ENCODE measurements at regions not wholly inside any gene's neighbourhood (a gene's known extent, or its start where the extent isn't known, plus 50 kb on each side); places are given as distances from the start of the nearest gene placed in this dataset.

GRCh38 chrX:25503826-25504225 is 488.1 kb upstream of the ARX start:
- TF ChIP-seq, protein P1, sequence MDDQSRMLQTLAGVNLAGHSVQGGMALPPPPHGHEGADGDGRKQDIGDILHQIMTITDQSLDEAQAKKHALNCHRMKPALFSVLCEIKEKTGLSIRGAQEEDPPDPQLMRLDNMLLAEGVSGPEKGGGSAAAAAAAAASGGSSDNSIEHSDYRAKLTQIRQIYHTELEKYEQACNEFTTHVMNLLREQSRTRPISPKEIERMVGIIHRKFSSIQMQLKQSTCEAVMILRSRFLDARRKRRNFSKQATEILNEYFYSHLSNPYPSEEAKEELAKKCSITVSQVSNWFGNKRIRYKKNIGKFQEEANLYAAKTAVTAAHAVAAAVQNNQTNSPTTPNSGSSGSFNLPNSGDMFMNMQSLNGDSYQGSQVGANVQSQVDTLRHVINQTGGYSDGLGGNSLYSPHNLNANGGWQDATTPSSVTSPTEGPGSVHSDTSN (IDR thresholded peaks at IDR 0.05), result no peak
- TF ChIP-seq CTCF (IDR thresholded peaks at IDR 0.05), result no peak
- TF ChIP-seq KDM5A (IDR thresholded peaks at IDR 0.05), result no peak
- TF ChIP-seq HOXB5 (CRISPR knock-in tag; IDR thresholded peaks at IDR 0.05), result no peak
- no peak for TF ChIP-seq POLR2A (IDR thresholded peaks at IDR 0.05; ENCODE audit: low read length)
